ENCODE measurements at regions not wholly inside any gene's neighbourhood (a gene's known extent, or its start where the extent isn't known, plus 50 kb on each side); places are given as distances from the start of the nearest gene placed in this dataset.

DNA sequence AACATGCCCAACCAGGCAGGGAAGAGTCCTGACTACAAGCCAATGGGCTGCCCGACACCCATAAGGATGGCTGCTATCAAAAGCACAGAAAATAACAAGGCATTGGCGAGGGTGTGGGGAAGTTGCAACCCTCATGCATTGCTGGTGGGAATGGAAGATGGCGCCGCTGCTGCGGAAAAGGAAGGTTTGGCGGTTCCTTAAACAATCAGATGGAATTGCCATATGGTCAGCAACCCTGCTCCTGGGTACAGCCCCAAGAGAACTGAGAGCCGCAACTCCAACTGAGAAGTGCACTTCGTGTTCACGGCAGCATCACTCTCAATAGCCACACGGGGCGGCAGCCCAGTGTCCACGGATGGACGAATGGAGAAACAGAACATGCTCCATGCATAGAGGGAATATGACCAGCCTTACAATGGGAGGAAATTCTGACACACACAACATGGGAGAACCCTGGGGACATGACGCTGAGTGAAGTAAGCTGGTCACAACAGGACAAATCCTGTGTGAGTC, 193.3 kb downstream of the RBFOX3 start:
- TF ChIP-seq, protein P1, sequence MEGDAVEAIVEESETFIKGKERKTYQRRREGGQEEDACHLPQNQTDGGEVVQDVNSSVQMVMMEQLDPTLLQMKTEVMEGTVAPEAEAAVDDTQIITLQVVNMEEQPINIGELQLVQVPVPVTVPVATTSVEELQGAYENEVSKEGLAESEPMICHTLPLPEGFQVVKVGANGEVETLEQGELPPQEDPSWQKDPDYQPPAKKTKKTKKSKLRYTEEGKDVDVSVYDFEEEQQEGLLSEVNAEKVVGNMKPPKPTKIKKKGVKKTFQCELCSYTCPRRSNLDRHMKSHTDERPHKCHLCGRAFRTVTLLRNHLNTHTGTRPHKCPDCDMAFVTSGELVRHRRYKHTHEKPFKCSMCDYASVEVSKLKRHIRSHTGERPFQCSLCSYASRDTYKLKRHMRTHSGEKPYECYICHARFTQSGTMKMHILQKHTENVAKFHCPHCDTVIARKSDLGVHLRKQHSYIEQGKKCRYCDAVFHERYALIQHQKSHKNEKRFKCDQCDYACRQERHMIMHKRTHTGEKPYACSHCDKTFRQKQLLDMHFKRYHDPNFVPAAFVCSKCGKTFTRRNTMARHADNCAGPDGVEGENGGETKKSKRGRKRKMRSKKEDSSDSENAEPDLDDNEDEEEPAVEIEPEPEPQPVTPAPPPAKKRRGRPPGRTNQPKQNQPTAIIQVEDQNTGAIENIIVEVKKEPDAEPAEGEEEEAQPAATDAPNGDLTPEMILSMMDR (conservative IDR thresholded peaks at IDR 0.05) = no peak
- no peak for TF ChIP-seq ZFX (IDR thresholded peaks at IDR 0.05)

Data from C4-2B (cell line).